ENCODE measurements at regions not wholly inside any gene's neighbourhood (a gene's known extent, or its start where the extent isn't known, plus 50 kb on each side); places are given as distances from the start of the nearest gene placed in this dataset.

DNA sequence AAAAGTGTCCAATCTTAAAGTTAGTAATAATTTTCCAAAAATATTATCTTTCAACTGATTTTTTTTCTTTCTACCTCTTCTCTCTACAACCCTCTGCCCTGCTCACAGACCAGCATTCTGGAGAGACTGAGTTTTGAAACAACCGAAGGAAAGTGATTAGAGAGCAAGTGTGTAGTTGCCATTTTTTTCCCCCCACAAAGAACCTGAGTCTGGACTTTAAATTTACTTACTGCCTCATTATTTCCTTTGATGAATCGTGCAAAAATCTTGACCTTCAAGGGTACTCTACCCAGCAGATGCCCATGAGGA lies 63.4 kb upstream of the NEUROD1 start:
- Mint-ChIP-seq H3K36me3 (no peaks in the 10 kb centered on the region), H3K9me3 (peaks cover 4% of the 10 kb centered on the region), H3K4me1 (ENCODE audit: unreplicated experiment) (peaks cover 20% of the 10 kb centered on the region), H3K27me3 (peaks cover 5% of the 10 kb centered on the region), H3K27ac (no peak overlapping the region), H3K4me3 (no peak overlapping the region)
- no peak for DNase-seq (ENCODE audit: extremely low spot score, unreplicated experiment)
- TF ChIP-seq, protein P1, sequence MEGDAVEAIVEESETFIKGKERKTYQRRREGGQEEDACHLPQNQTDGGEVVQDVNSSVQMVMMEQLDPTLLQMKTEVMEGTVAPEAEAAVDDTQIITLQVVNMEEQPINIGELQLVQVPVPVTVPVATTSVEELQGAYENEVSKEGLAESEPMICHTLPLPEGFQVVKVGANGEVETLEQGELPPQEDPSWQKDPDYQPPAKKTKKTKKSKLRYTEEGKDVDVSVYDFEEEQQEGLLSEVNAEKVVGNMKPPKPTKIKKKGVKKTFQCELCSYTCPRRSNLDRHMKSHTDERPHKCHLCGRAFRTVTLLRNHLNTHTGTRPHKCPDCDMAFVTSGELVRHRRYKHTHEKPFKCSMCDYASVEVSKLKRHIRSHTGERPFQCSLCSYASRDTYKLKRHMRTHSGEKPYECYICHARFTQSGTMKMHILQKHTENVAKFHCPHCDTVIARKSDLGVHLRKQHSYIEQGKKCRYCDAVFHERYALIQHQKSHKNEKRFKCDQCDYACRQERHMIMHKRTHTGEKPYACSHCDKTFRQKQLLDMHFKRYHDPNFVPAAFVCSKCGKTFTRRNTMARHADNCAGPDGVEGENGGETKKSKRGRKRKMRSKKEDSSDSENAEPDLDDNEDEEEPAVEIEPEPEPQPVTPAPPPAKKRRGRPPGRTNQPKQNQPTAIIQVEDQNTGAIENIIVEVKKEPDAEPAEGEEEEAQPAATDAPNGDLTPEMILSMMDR (conservative IDR thresholded peaks at IDR 0.05) = no peak

DNA sequence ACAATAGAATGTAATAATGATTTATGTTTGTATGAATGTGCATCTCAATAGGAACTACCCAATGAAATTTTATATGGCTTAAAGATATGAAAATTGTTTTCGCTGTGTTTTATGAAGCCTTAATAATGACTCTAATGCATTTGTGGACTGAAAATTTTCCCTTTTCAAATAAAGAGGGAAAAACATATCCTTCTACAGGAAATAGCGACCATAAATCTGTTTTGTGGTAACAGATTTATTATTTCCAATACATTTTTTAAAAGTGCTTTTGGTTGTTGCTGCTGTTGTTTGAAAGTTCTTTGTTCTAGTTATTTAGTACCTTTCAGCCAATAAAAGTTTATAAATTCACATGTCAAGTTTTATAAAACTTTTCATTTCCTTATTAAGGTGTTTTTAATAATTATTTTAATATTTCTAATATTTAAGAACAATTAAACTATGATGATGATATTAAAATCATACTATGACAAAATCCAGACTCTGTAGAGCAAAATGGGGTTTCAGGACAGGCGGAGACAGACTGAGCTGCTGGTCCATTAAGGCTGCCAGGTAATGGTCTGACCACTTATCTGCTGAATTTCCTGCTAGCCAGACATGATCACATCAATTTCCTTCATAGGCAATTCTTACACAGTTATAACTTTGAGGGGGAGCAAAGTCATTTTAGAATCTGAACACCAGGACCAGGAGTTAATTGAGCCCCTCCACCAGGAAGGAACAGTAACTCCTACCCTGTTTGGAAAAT lies 65.7 kb upstream of the NEUROD1 start:
- DNase-seq (ENCODE audit: extremely low spot score, unreplicated experiment) = no peak
- Mint-ChIP-seq H3K9me3 (peaks cover 4% of the 10 kb centered on the region), H3K4me1 (ENCODE audit: unreplicated experiment) (peaks cover 20% of the 10 kb centered on the region), H3K36me3 (peaks cover 3% of the 10 kb centered on the region), H3K4me3 (no peak overlapping the region), H3K27me3 (peaks cover 7% of the 10 kb centered on the region), H3K27ac (no peak overlapping the region)
- TF ChIP-seq, protein P1 (conservative IDR thresholded peaks at IDR 0.05) = no peak

DNA sequence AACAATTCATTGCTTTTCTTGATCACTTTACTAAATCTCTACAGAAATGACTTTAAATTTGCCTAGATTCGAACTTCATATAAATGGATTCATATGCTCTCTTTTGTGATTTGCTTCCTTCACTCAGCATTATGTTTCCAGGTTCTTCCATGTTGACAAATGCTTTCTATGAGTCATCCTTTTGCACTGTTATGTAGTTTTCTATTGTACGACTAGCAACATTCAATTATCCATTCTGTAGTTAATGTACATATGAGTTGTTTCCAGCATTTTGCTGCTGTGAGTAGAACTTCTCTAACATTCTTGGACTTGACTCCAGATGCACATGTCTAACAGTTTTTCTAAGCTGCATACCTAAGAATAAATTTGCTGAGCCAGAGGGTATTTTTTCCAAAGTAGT lies 66.5 kb upstream of the NEUROD1 start:
- Mint-ChIP-seq H3K4me1 (ENCODE audit: unreplicated experiment) (peaks cover 17% of the 10 kb centered on the region), H3K9me3 (peaks cover 4% of the 10 kb centered on the region), H3K27me3 (peaks cover 8% of the 10 kb centered on the region), H3K36me3 (peaks cover 5% of the 10 kb centered on the region), H3K27ac (no peak overlapping the region), H3K4me3 (no peak overlapping the region)
- DNase-seq (ENCODE audit: extremely low spot score, unreplicated experiment) = no peak
- TF ChIP-seq, protein P1 (conservative IDR thresholded peaks at IDR 0.05) = no peak

DNA sequence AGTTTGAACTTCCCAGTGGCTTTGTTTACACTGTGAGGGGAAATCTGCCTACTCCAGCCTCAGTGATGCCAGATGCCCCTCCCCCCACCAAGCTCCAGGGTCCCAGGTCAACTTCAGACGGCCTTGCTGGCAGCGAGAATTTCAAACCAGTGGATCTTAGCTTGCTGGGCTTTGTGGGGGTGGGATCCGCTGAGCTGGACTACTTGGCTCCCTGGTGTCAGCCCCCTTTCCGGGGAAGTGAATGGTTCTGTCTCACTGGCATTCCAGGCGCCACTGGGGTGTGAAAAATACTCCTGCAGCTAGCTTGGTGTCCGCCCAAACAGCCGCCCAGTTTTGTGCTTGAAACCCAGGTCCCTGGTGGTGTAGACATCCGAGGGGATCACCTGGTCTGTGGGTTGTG lies 70.0 kb upstream of the NEUROD1 start:
- H3K36me3 Mint-ChIP-seq = peaks cover 5% of the 10 kb centered on the region

DNA sequence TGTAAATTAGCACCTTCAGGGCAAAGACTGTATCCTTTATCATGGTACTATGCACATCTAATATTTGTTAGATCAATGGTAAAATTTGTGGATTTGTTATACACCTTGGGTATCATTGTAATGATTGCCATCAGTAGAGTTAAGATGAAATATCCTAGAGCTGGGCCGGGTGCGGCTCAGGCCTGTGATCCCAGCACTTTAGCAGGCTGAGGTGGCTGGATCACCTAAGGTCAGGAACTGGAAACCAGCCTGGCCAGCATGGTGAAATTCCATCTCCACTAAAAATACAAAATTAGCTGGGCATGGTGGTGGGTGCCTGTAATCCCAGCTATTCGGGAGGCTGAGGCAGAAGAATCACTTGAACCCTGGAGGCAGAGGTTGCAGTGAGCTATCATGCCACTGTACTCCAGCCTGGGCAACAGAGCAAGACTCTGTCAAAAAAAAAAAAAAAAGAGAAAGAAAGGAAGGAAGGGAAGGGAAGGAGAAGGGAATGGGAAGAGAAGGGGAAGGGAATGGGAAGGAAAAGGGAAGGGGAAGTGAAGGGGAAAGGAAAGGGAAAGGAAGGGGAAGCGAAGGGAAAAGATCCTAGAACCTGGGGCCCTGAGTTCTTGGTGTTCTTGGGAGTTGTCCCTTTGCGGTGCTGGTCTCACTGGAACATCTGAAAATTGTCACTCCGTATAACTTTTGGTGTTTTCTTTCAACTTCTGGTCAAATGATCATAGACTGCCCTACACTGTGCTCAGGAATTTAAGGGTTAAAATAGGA lies 71.1 kb upstream of the NEUROD1 start:
- Mint-ChIP-seq H3K4me1 (ENCODE audit: unreplicated experiment) (peaks cover 6% of the 10 kb centered on the region), H3K36me3 (peaks cover 5% of the 10 kb centered on the region), H3K4me3 (no peak overlapping the region), H3K9me3 (peaks cover 4% of the 10 kb centered on the region), H3K27me3 (peaks cover 28% of the 10 kb centered on the region), H3K27ac (no peak overlapping the region)
- no peak for DNase-seq (ENCODE audit: extremely low spot score, unreplicated experiment)
- TF ChIP-seq, protein P1 (conservative IDR thresholded peaks at IDR 0.05) = no peak

More for the DNA sequence above, 70.0 kb upstream of the NEUROD1 start:
- Mint-ChIP-seq H3K4me3 (no peak overlapping the region), H3K27ac (no peak overlapping the region), H3K27me3 (peaks cover 23% of the 10 kb centered on the region), H3K4me1 (ENCODE audit: unreplicated experiment) (peaks cover 6% of the 10 kb centered on the region), H3K9me3 (peaks cover 4% of the 10 kb centered on the region)
- no peak for DNase-seq (ENCODE audit: extremely low spot score, unreplicated experiment)
- TF ChIP-seq, protein P1 (conservative IDR thresholded peaks at IDR 0.05) = no peak

Measured in type B pancreatic cell (in vitro differentiated cells).